ENCODE measurements at regions not wholly inside any gene's neighbourhood (a gene's known extent, or its start where the extent isn't known, plus 50 kb on each side); places are given as distances from the start of the nearest gene placed in this dataset.

DNA sequence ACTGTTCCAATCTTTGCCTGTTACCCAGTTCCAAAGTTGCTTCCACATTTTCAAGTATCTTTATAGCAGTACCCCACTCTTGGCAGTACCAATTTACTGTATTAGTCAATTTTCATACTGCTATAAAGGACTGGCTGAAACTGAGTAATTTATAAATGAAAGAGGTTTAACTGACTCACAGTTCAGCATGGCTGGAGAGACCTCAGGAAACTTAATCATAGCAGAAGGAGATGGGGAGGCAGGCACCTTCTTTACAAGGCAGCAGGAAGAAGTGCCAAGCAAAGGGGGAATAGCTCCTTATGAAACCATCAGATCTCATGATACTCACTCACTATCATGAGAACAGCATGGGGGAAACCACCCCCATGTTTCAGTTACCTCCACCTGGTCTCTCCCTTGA is 215.0 kb downstream of the SNAPC1 start:
- no peak for DNase-seq (ENCODE audit: low spot score)
- H3K27ac ChIP-seq = no peak overlapping the region
- no peak overlapping the region for H3K4me3 ChIP-seq
- TF ChIP-seq, protein P1, sequence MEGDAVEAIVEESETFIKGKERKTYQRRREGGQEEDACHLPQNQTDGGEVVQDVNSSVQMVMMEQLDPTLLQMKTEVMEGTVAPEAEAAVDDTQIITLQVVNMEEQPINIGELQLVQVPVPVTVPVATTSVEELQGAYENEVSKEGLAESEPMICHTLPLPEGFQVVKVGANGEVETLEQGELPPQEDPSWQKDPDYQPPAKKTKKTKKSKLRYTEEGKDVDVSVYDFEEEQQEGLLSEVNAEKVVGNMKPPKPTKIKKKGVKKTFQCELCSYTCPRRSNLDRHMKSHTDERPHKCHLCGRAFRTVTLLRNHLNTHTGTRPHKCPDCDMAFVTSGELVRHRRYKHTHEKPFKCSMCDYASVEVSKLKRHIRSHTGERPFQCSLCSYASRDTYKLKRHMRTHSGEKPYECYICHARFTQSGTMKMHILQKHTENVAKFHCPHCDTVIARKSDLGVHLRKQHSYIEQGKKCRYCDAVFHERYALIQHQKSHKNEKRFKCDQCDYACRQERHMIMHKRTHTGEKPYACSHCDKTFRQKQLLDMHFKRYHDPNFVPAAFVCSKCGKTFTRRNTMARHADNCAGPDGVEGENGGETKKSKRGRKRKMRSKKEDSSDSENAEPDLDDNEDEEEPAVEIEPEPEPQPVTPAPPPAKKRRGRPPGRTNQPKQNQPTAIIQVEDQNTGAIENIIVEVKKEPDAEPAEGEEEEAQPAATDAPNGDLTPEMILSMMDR (IDR thresholded peaks at IDR 0.05) = no peak

DNA sequence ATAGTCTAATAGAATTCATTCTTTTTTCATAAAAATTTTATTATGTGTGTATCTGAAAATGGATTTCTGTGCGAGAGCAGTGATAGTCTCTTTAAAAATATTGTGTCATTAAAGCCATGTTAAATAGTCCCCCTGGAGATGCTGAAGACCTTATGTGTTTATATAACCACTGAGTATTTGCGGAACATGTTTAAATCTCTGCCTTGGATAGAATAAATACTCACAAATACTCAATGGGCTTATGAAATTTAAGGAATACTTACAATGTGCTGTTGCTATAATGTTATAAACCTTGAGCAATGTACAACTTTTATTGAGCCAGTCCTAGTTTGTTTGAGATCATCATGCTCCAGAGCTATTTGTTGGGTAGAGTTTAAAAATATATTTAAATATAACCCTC is 226.0 kb downstream of the SNAPC1 start:
- Histone ChIP-seq H3K4me3 (no peak overlapping the region), H3K27ac (no peak overlapping the region)
- DNase-seq (ENCODE audit: low spot score) = no peak
- TF ChIP-seq, protein P1 (IDR thresholded peaks at IDR 0.05) = no peak

DNA sequence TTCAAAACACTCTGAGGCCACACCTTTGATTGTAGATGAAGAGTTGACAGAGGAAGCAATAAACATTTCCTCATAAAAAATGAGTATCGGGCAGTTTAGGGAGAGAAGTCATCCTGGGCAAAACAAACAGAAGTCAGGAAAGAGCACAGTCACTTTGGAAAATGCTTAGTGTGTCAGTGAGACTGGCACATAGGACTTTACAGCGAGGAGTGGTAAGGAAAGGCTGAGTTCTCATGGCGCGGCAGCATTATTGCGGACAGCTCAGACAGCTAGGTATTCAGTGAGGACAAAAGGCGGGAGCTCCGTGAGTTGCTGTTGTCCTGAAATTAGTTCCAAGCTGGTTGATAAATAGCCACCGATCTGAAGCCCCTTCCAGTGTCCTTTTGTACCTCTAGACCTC is 229.9 kb downstream of the SNAPC1 start:
- no peak overlapping the region for H3K27ac ChIP-seq
- no peak overlapping the region for H3K4me3 ChIP-seq
- TF ChIP-seq, protein P1 (IDR thresholded peaks at IDR 0.05) = no peak
- DNase-seq (ENCODE audit: low spot score) = no peak

DNA sequence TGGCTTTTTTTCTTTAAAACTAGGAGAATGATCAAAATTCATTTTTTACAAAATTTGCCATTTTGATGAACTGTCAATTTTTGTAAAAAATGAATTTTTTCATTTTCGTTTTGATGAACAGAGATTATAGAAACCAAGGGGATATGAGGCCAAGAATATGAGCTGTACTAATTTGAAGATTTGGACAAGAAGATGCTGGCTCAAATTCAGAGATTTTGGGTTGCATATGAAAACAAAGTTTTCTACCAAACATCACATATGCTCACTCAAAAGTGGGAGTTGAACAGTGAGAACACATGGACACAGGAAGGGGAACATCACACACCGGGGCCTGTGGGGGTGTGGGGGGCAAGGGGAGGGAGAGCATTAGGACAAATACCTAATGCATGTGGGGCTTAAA is 230.7 kb downstream of the SNAPC1 start:
- TF ChIP-seq, protein P1 (IDR thresholded peaks at IDR 0.05) = no peak
- no peak for DNase-seq (ENCODE audit: low spot score)
- Histone ChIP-seq H3K4me3 (no peak overlapping the region), H3K27ac (no peak overlapping the region)

DNA sequence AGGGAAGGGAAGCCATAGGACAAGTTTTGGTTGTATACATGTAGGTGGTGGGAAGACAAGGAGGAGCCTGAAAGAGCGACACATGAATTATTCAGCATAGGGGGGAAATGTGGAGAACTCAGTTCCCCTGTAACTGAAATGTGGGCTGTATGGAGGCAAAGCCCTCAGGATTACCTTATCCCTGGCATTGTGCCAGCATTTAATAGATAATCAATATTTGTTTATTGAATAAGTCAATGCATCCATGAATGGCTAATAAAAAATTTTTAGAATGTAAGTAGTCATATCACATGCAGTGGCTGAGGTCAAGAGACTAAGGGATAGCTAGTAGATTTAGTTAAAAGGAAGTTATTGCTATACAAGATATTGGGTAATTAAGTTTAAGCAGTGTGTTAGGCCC is 232.4 kb downstream of the SNAPC1 start:
- Histone ChIP-seq H3K4me3 (no peak overlapping the region), H3K27ac (no peak overlapping the region)
- no peak for DNase-seq (ENCODE audit: low spot score)
- TF ChIP-seq, protein P1 (IDR thresholded peaks at IDR 0.05) = no peak

DNA sequence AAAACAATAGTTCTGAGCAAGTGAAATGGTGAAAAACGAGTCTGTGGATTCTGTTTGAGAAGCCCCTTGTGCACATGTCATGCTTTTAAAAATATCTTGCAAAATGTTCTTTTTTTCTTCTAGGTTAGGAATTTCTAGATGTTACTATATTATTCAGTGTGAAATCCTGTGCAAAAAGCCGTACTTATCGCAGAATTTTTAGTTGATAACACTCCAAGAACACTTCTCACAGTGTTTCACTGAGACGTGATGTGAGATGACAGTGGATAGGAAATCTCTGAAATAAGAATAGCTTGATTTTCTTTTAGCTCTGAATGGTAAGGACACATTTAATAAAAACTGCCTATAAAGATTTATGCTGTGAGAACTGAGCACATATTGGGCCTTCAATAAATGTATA is 234.5 kb downstream of the SNAPC1 start:
- Histone ChIP-seq H3K27ac (no peak overlapping the region), H3K4me3 (no peak overlapping the region)
- TF ChIP-seq, protein P1 (IDR thresholded peaks at IDR 0.05) = no peak
- no peak for DNase-seq (ENCODE audit: low spot score)

DNA sequence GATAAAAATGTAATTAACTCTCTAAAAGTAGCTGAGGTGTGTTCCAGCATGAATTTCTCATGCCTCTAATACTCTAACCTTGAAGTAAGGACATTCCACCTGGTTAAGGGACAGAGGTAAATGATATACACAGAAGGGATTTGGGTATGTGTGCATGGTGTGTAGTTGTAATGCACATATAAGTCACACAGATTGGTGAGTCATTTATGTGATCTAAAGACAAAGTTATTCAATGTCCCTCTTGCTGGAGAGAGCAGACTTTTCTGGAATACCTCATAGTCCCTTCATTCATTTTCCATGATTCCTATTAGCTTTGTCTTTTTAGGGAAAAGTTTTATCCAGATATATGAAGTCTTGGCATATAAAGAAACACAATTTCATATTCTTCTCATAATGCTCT is 234.9 kb downstream of the SNAPC1 start:
- DNase-seq (ENCODE audit: low spot score) = no peak
- TF ChIP-seq, protein P1 (IDR thresholded peaks at IDR 0.05) = no peak
- Histone ChIP-seq H3K4me3 (no peak overlapping the region), H3K27ac (no peak overlapping the region)
